ENCODE measurements at regions not wholly inside any gene's neighbourhood (a gene's known extent, or its start where the extent isn't known, plus 50 kb on each side); places are given as distances from the start of the nearest gene placed in this dataset.
"Not testable (repeated sequence)": the region's sequence is repeated elsewhere in the genome, so short reads cannot be mapped to it uniquely, and the experiment has no call there.

DNA sequence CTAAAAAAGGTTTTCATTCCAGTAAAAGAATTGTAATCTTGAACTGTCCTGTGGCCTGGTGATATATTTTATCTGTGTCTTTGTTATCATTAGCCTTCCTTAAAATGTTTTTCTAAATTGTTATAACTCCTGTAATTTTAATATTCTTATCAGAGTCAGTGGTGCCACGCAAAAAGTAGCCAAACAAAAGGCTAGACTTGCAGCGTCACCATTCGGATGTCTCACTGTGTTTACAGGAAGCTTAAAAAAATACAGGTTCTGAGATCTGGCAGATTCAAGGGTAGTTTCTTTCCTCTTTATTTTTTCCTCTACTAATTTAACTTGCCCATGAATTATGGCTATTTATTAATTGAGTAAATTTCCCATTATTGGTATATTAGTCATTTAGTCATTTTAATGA is 362.3 kb downstream of the MAT2B start:
- TF ChIP-seq, protein P1, sequence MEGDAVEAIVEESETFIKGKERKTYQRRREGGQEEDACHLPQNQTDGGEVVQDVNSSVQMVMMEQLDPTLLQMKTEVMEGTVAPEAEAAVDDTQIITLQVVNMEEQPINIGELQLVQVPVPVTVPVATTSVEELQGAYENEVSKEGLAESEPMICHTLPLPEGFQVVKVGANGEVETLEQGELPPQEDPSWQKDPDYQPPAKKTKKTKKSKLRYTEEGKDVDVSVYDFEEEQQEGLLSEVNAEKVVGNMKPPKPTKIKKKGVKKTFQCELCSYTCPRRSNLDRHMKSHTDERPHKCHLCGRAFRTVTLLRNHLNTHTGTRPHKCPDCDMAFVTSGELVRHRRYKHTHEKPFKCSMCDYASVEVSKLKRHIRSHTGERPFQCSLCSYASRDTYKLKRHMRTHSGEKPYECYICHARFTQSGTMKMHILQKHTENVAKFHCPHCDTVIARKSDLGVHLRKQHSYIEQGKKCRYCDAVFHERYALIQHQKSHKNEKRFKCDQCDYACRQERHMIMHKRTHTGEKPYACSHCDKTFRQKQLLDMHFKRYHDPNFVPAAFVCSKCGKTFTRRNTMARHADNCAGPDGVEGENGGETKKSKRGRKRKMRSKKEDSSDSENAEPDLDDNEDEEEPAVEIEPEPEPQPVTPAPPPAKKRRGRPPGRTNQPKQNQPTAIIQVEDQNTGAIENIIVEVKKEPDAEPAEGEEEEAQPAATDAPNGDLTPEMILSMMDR (IDR thresholded peaks at IDR 0.05; ENCODE audit: low read depth, low read length), result no peak

DNA sequence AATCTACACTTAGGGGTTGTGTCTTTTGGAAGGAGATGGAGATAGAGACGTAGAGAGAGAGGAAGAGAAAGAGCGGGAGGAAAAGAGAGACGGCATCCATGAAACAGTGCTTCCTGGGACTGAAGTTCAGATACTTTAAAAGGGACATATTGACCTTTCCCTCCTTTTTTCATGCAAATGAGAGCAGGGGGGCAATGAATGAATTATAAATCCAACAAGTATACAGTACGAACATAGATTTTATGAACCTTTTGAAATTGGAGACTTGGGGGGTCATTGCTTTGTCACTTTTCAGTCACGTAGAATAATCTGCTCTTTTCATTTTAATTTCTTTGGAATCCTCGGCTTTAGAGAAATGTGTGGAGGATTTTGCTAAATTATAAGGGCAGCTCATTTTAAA is 364.2 kb downstream of the MAT2B start:
- Histone ChIP-seq H3K4me3 (ENCODE audit: low read depth, low read length) (no peak overlapping the region), H3K36me3 (no peaks in the 10 kb centered on the region), H3K9me3 (no peaks in the 10 kb centered on the region), H3K27me3 (no peaks in the 10 kb centered on the region; the same call in 1 of the 2 replicates), H3K4me1 (no peaks in the 10 kb centered on the region)
- TF ChIP-seq, protein P1 (IDR thresholded peaks at IDR 0.05; ENCODE audit: low read depth, low read length), result no peak
- DNase-seq, result no peak

More for the DNA sequence above, 362.3 kb downstream of the MAT2B start:
- Histone ChIP-seq H3K27me3 (no peaks in the 10 kb centered on the region; the same call in 1 of the 2 replicates), H3K4me3 (ENCODE audit: low read depth, low read length) (no peak overlapping the region), H3K9me3 (no peaks in the 10 kb centered on the region), H3K4me1 (no peaks in the 10 kb centered on the region), H3K36me3 (no peaks in the 10 kb centered on the region)
- no peak for DNase-seq

DNA sequence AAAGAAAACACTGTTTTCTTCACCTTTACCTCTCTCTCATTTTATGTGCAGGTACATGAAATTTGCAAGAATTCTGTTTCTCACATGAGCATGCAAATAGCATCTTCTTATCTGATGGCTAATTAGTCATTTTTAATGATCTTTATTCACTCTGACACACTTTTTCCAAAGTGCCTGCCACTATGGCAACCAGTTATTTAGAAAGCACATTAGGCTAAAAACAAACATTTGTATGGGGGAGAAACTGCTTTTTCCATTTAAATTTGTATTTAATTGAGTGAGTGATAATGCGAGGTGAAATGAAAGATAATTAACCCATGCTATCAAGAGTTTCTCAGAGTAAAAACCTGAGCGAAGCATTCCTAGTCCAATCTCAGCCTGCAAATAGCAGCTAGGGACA is 365.0 kb downstream of the MAT2B start:
- Histone ChIP-seq H3K9me3 (no peaks in the 10 kb centered on the region), H3K4me1 (no peaks in the 10 kb centered on the region), H3K36me3 (no peaks in the 10 kb centered on the region), H3K4me3 (ENCODE audit: low read depth, low read length) (no peak overlapping the region), H3K27me3 (no peaks in the 10 kb centered on the region; the same call in 1 of the 2 replicates)
- DNase-seq, result no peak
- TF ChIP-seq, protein P1 (IDR thresholded peaks at IDR 0.05; ENCODE audit: low read depth, low read length), result no peak

DNA sequence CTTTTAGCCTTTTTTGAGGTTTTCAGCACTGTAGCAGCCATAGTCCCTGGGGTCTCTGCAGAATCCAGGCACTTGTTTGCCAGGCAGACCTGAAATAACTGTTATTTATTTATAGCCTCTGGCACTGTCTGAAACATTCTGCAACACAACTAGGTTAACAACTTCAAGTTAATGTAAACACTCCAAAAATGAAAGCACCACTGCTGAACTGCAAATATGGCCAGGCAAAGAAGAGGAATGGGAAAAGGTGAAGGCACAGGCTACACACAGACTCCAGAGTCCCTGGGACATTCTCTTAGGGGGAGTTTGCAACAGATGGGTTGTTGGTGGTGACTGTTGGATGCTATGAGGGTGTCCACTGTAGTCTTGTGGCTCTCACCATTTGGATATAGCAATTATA is 369.0 kb downstream of the MAT2B start:
- H3K27me3 ChIP-seq, result no peaks in the 10 kb centered on the region
- H3K4me1 ChIP-seq, result no peaks in the 10 kb centered on the region
- DNase-seq, result no peak
- no peaks in the 10 kb centered on the region for H3K36me3 ChIP-seq
- TF ChIP-seq, protein P1 (IDR thresholded peaks at IDR 0.05; ENCODE audit: low read depth, low read length), result no peak
- no peaks in the 10 kb centered on the region for H3K9me3 ChIP-seq
- no peak overlapping the region for H3K4me3 ChIP-seq (ENCODE audit: low read depth, low read length)

DNA sequence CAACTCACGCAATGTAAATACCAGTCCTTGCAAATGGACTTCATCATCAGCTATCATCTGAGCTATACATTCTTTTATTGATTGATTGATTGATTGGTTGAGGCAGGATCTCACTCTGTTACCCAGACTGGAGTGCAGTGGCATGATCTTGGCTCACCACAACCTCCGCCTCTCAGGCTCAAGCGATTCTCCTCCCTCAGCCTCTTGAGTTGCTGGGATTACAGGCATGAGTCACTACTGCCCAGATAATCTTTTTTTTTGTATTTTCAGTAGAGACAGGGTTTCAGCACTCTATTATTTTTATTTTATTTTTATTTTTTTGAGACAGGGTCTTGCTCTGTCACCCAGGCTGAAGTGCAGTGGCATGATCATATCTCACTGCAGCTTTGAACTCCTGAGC is 369.5 kb downstream of the MAT2B start:
- H3K27me3 ChIP-seq; H3K9me3 ChIP-seq; H3K4me1 ChIP-seq; H3K4me3 ChIP-seq (ENCODE audit: low read depth, low read length); H3K36me3 ChIP-seq; DNase-seq: not testable (repeated sequence)

DNA sequence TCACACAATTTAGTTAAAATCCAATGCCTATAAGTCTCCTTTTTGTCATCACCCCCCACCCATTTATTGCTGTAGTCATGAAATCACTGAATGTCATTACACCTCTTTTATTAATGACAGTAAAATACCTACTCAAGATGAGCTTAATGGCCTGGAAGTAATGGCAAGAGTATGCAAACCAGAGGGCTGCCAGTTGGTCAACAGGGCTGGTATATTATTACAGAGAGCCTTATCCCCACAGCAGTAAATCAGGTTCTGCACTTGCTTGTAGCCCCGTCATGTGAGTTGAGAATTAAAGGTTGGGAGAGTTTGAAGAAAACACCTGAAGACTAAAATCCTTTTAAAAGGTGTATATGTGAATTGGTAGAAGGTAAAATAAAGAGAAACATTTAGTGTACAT is 372.4 kb downstream of the MAT2B start:
- no peaks in the 10 kb centered on the region for H3K36me3 ChIP-seq
- H3K9me3 ChIP-seq, result no peaks in the 10 kb centered on the region
- TF ChIP-seq, protein P1 (IDR thresholded peaks at IDR 0.05; ENCODE audit: low read depth, low read length), result no peak
- no peaks in the 10 kb centered on the region for H3K4me1 ChIP-seq
- H3K27me3 ChIP-seq, result no peaks in the 10 kb centered on the region
- DNase-seq, result no peak
- no peak overlapping the region for H3K4me3 ChIP-seq (ENCODE audit: low read depth, low read length)

DNA sequence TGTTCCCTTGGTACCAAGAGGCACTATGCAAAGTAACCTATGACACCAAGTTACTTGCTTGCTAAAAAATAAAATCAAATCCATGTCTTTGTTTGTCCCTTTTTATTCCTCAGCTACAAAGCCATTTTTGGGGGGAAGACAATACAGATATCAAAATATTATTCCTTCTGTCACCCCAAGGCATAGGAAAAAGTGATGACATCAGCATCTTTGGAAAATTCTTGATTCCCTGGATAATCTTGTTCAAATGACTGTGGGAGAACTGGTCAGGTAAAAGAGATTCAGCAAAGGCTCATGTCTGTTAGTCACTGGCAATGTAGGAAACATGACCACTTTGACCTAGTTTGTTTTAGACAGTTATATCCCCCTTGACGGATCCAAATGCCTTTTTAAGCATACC is 373.1 kb downstream of the MAT2B start:
- no peak for DNase-seq
- H3K9me3 ChIP-seq, result no peaks in the 10 kb centered on the region
- TF ChIP-seq, protein P1 (IDR thresholded peaks at IDR 0.05; ENCODE audit: low read depth, low read length), result no peak
- no peak overlapping the region for H3K4me3 ChIP-seq (ENCODE audit: low read depth, low read length)
- H3K36me3 ChIP-seq, result no peaks in the 10 kb centered on the region
- no peaks in the 10 kb centered on the region for H3K27me3 ChIP-seq
- H3K4me1 ChIP-seq, result no peaks in the 10 kb centered on the region

All from BE2C (cell line).